Suprapubic skin (tissue), 4 donors: ENCODE measurements at regions not wholly inside any gene's neighbourhood (a gene's known extent, or its start where the extent isn't known, plus 50 kb on each side); places are given as distances from the start of the nearest gene placed in this dataset.

Experiments
- DNase-seq, 2 donors: peaks; one replicate each; pipeline ENCODE4 v3.0.0-alpha.2; 2019; ENCODE audit warnings: low spot score in 2 of 2
- H3K27ac ChIP-seq: fragments of 200-600 bp; sonication (generic); one replicate; pipeline ENCODE4 v1.5.1; 2019
- H3K27me3 ChIP-seq: fragments of 200-600 bp; sonication (generic); one replicate; pipeline ENCODE4 v1.5.1; 2019
- H3K36me3 ChIP-seq: fragments of 200-600 bp; sonication (generic); one replicate; pipeline ENCODE4 v1.5.1; 2019
- H3K4me1 ChIP-seq: fragments of 200-600 bp; sonication (generic); one replicate; pipeline ENCODE4 v1.5.1; 2019
- H3K4me3 ChIP-seq: fragments of 200-600 bp; sonication (generic); one replicate; pipeline ENCODE4 v1.5.1; 2019; ENCODE audit warnings: mild to moderate bottlenecking
- H3K9me3 ChIP-seq: fragments of 200-600 bp; sonication (generic); one replicate; pipeline ENCODE4 v1.5.1; 2019
- CTCF ChIP-seq, 2 donors: fragments of 200-600 bp in 1 of 2; fragments of 450-650 bp in 1 of 2; sonication (generic) in 1 of 2; IDR thresholded peaks; one replicate each; pipeline ENCODE4 v1.5.1; 2016 to 2019; ENCODE audit warnings: antibody characterized with exemption in 2 of 2, mild to moderate bottlenecking in 1 of 2, moderate library complexity in 1 of 2
- EP300 ChIP-seq: sonication (generic); formaldehyde crosslinking; IDR thresholded peaks from one replicate; pipeline ENCODE4 v1.6.1; 2017; ENCODE audit warnings: antibody characterized with exemption
- POLR2A ChIP-seq, 2 donors: fragments of 450-650 bp; IDR thresholded peaks; one replicate each; pipeline ENCODE4 v1.6.1; 2017; ENCODE audit warnings: antibody characterized with exemption in 2 of 2, mild to moderate bottlenecking in 2 of 2, moderate library complexity in 2 of 2
- POLR2AphosphoS5 ChIP-seq, 3 donors: sonication (generic); formaldehyde crosslinking; IDR thresholded peaks; one replicate each; pipeline ENCODE4 v1.6.1; 2017; ENCODE audit warnings: antibody characterized with exemption in 3 of 3
- WGBS: methylation state at CpG from one replicate; pipeline ENCODE4 v1.1.5; 2018; 5-methylcytosine and 5-hydroxymethylcytosine counted together

- H3K27me3 ChIP-seq: no peaks in the 10 kb centered on the region
- H3K36me3 ChIP-seq: no peaks in the 10 kb centered on the region
- no peaks in the 10 kb centered on the region for H3K4me1 ChIP-seq
- no peak for DNase-seq
- H3K9me3 ChIP-seq: no peaks in the 10 kb centered on the region
- no peak overlapping the region for H3K27ac ChIP-seq
- no peak overlapping the region for H3K4me3 ChIP-seq
- 31% methylated on average over 2 of the region's 2 CpGs for WGBS
- TF ChIP-seq EP300 (no peak), POLR2A (IDR thresholded peaks at IDR 0.05) (no peak), POLR2AphosphoS5 (IDR thresholded peaks at IDR 0.05) (no peak), CTCF (IDR thresholded peaks at IDR 0.05) (no peak)
Observed at GRCh38 chr13:60969656-60970055, 446.0 kb downstream of the PCDH20 start.

DNA sequence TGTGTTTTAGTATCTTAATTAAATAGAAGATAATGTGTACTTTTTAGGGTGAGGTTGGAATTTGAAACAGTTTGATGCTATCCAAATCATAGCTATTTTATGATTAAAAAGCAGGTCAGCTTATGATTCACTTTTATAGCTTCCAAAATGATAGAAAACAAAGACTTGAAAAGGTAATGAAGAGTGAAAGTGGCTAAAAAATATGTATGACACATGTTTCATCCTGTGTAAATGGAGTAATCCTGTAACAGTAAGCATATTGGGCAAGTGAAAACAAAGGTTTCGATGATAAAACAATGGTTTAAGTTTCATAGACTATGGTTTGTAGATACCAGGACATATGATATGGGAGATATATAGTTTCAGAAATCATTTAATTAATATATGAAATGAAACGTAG, 456.2 kb downstream of the PCDH20 start:
- no peak overlapping the region for H3K27ac ChIP-seq
- no peaks in the 10 kb centered on the region for H3K36me3 ChIP-seq
- no peaks in the 10 kb centered on the region for H3K4me1 ChIP-seq
- 79% methylated on average over 2 of the region's 2 CpGs for WGBS
- H3K4me3 ChIP-seq: no peak overlapping the region
- H3K9me3 ChIP-seq: no peaks in the 10 kb centered on the region
- no peak for TF ChIP-seq POLR2A (IDR thresholded peaks at IDR 0.05)
- H3K27me3 ChIP-seq: no peaks in the 10 kb centered on the region
- no peak for DNase-seq

DNA sequence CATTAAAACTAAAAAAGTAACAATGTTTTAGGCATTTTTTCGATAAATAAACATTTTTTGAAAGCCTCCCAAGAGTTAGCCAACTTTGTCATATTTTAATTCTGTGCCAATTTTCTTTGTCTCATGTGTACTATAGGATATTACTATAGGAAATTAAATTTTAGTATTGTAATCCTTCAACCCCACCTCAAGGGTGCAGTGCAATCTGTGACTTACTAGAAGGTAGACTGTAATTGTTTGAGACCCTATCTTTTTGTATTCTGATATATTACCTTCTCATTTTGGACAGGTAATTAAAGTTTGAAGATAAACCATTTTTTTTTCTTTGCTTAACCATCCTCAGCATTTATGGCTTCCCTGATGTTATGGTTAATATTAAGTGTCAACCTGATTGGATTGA, 457.8 kb downstream of the PCDH20 start:
- Histone ChIP-seq H3K4me3 (no peak overlapping the region), H3K27ac (no peak overlapping the region), H3K27me3 (no peaks in the 10 kb centered on the region), H3K4me1 (no peaks in the 10 kb centered on the region), H3K36me3 (no peaks in the 10 kb centered on the region), H3K9me3 (no peaks in the 10 kb centered on the region)
- TF ChIP-seq POLR2A (IDR thresholded peaks at IDR 0.05) (no peak), POLR2AphosphoS5 (IDR thresholded peaks at IDR 0.05) (no peak), EP300 (no peak), CTCF (IDR thresholded peaks at IDR 0.05) (no peak)
- DNase-seq: no peak
- WGBS: 65% methylated on average over 1 of the region's 1 CpG

DNA sequence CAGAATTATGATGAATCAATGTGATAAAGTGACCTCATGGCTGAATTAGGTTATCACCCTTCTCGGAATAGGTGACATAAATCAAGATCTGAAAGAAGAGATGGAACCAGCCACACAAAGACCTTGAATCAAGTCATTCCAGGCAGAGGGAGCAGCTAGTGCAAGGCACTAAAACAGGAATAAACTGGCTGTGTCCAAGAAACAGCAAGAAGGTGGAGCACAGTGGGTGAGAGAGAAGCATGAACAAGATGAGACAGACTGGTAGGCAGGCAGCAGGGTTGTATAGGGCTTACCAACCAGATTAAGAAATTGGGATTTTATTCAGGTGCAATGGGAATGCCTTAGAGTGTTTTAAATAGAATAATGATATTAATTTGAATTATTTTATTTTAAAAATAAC, 470.3 kb downstream of the PCDH20 start:
- no peak for DNase-seq
- H3K4me3 ChIP-seq: no peak overlapping the region
- WGBS: 0% methylated on average over 1 of the region's 1 CpG
- H3K9me3 ChIP-seq: no peaks in the 10 kb centered on the region
- H3K27me3 ChIP-seq: no peaks in the 10 kb centered on the region
- H3K4me1 ChIP-seq: no peaks in the 10 kb centered on the region
- H3K27ac ChIP-seq: no peak overlapping the region
- no peak for TF ChIP-seq EP300
- TF ChIP-seq POLR2AphosphoS5 (IDR thresholded peaks at IDR 0.05): no peak
- no peak for TF ChIP-seq POLR2A (IDR thresholded peaks at IDR 0.05)
- TF ChIP-seq CTCF (IDR thresholded peaks at IDR 0.05): no peak
- H3K36me3 ChIP-seq: no peaks in the 10 kb centered on the region

GRCh38 chr13:60944863-60945262, 470.8 kb downstream of the PCDH20 start:
- H3K4me3 ChIP-seq: no peak overlapping the region
- DNase-seq: no peak

More at GRCh38 chr13:60944863-60945262, 470.8 kb downstream of the PCDH20 start:
- Histone ChIP-seq H3K27ac (no peak overlapping the region), H3K9me3 (no peaks in the 10 kb centered on the region), H3K4me1 (no peaks in the 10 kb centered on the region), H3K36me3 (no peaks in the 10 kb centered on the region), H3K27me3 (no peaks in the 10 kb centered on the region)
- TF ChIP-seq POLR2AphosphoS5 (IDR thresholded peaks at IDR 0.05) (no peak), POLR2A (IDR thresholded peaks at IDR 0.05) (no peak), CTCF (IDR thresholded peaks at IDR 0.05) (no peak), EP300 (no peak)
- 36% methylated on average over 1 of the region's 1 CpG for WGBS
